SU-DHL-6 (cell line): ENCODE measurements at regions not wholly inside any gene's neighbourhood (a gene's known extent, or its start where the extent isn't known, plus 50 kb on each side); places are given as distances from the start of the nearest gene placed in this dataset.

Source experiments
- CTCF ChIP-seq: fragments of 200-600 bp; sonication (generic); IDR thresholded peaks from one replicate; pipeline ENCODE4 v1.5.1; 2017; ENCODE audit warnings: antibody characterized with exemption, mild to moderate bottlenecking, low read length, moderate library complexity; ENCODE audit not compliant: insufficient read depth, poor library complexity, severe bottlenecking
- EZH2phosphoT487 ChIP-seq: fragments of 200-600 bp; sonication (generic), shearing (Covaris generic); conservative IDR thresholded peaks from 2 replicates; pipeline ENCODE4 v1.6.1; 2018; ENCODE audit warnings: mild to moderate bottlenecking, antibody characterized with exemption, low read length, moderate library complexity, mixed read lengths

GRCh38 chr7:79740076-79740475 lies 286.6 kb upstream of the MAGI2 start:
- no peak for TF ChIP-seq CTCF
- no peak for TF ChIP-seq EZH2phosphoT487
